IMR-90 (cell line): ENCODE measurements at regions not wholly inside any gene's neighbourhood (a gene's known extent, or its start where the extent isn't known, plus 50 kb on each side); places are given as distances from the start of the nearest gene placed in this dataset.

Source experiments
- ATAC-seq: fragments of 200-7000 bp; cut with Tn5 transposase; 2 replicates; pipeline ENCODE4 v1.9.1; 2020; ENCODE audit warnings: low read depth, mild to moderate bottlenecking, moderate library complexity
- BruUV-seq: library from RNA; stranded (reverse); fragments of 400-500 nt; replicated peaks from 2 replicates; lab custom pipeline; 2021; lab: Mats Ljungman, UMichigan
- CTCF ChIA-PET: fragments of 300-600 bp; formaldehyde crosslinking; extraction: SDS; loops from one replicate; lab custom pipeline; 2021; ENCODE audit warnings: antibody characterized with exemption; lab: Yijun Ruan, JAX
- POLR2A ChIA-PET: fragments of 300-600 bp; sonication (Branson Sonifier 250); formaldehyde crosslinking; loops from one replicate; lab custom pipeline; 2022; ENCODE audit warnings: antibody characterized with exemption; ENCODE audit not compliant: unreplicated experiment; lab: Charles Lee
- DNase-seq: peaks from one replicate; pipeline ENCODE4 v3.0.0; 2013
- H2AFZ ChIP-seq: replicated peaks from 2 replicates; pipeline ENCODE3; 2013; ENCODE audit warnings: low read length, mild to moderate bottlenecking; ENCODE audit not compliant: poor library complexity
- H2AK5ac ChIP-seq: 2 replicates; pipeline ENCODE4 v1.6.1; 2013; ENCODE audit warnings: low read depth, low read length, inconsistent platforms
- H2AK9ac ChIP-seq: replicated peaks from 2 replicates; pipeline ENCODE3; 2013; ENCODE audit warnings: mild to moderate bottlenecking, low read depth, low read length, moderate library complexity; ENCODE audit not compliant: poor library complexity
- H2BK120ac ChIP-seq: 2 replicates; pipeline ENCODE4 v1.6.1; 2013; ENCODE audit warnings: low read depth, low read length, inconsistent platforms
- H2BK15ac ChIP-seq: 3 replicates; pipeline ENCODE4 v1.6.1; 2013; ENCODE audit warnings: low read depth, low read length, inconsistent platforms
- H2BK20ac ChIP-seq: 2 replicates; pipeline ENCODE4 v1.6.1; 2013; ENCODE audit warnings: low read depth, mild to moderate bottlenecking, inconsistent platforms, low read length, moderate library complexity
- H2BK5ac ChIP-seq: 2 replicates; pipeline ENCODE4 v1.6.1; 2013; ENCODE audit warnings: mild to moderate bottlenecking, low read depth, low read length, inconsistent platforms; ENCODE audit not compliant: poor library complexity, severe bottlenecking
- H3K14ac ChIP-seq: replicated peaks from 2 replicates; pipeline ENCODE4 v1.6.1; 2013; ENCODE audit warnings: low read depth, low read length, inconsistent platforms
- H3K18ac ChIP-seq: 2 replicates; pipeline ENCODE4 v1.6.1; 2013; ENCODE audit warnings: low read depth, low read length, control low read depth
- H3K23ac ChIP-seq: 2 replicates; pipeline ENCODE4 v1.6.1; 2013; ENCODE audit warnings: low read depth, low read length, inconsistent platforms
- H3K27ac ChIP-seq: 2 replicates; pipeline ENCODE4 v1.5.1; 2013; ENCODE audit warnings: mild to moderate bottlenecking, control low read depth, low read length; ENCODE audit not compliant: insufficient read depth
- H3K27me3 ChIP-seq: 2 replicates; pipeline ENCODE4 v1.6.1; 2013; ENCODE audit warnings: low read length; ENCODE audit not compliant: control insufficient read depth, insufficient read depth
- H3K36me3 ChIP-seq: 2 replicates; pipeline ENCODE4 v1.6.1; 2013; ENCODE audit warnings: low read length, mixed read lengths; ENCODE audit not compliant: control insufficient read depth, insufficient read depth
- H3K4ac ChIP-seq: 2 replicates; pipeline ENCODE4 v1.6.1; 2013; ENCODE audit warnings: low read depth, low read length, inconsistent platforms
- H3K4me1 ChIP-seq: 2 replicates; pipeline ENCODE4 v1.6.1; 2013; ENCODE audit warnings: low read length, mixed read lengths; ENCODE audit not compliant: control insufficient read depth, insufficient read depth
- H3K4me2 ChIP-seq: 2 replicates; pipeline ENCODE4 v1.6.1; 2013; ENCODE audit warnings: low read depth, mild to moderate bottlenecking, control low read depth, low read length, moderate library complexity
- H3K4me3 ChIP-seq: 2 replicates; pipeline ENCODE4 v1.5.1; 2013; ENCODE audit warnings: low read depth, mild to moderate bottlenecking, control low read depth, low read length, moderate library complexity; ENCODE audit not compliant: insufficient read depth
- H3K56ac ChIP-seq: 2 replicates; pipeline ENCODE4 v1.6.1; 2013; ENCODE audit warnings: low read length, inconsistent platforms; ENCODE audit not compliant: insufficient read depth; ENCODE audit errors: extremely low read depth
- H3K79me1 ChIP-seq, 2 experiments: 2 replicates each; pipeline ENCODE4 v1.6.1; 2013; ENCODE audit warnings: low read length in 2 of 2, inconsistent platforms in 1 of 2, low read depth in 1 of 2
- H3K9ac ChIP-seq: 2 replicates; pipeline ENCODE4 v1.6.1; 2013; ENCODE audit warnings: low read depth, low read length, control low read depth
- H3K9me1 ChIP-seq: 2 replicates; pipeline ENCODE4 v1.6.1; 2013; ENCODE audit warnings: low read length, inconsistent platforms; ENCODE audit not compliant: insufficient read depth
- H3K9me3 ChIP-seq: 2 replicates; pipeline ENCODE4 v1.6.1; 2013; ENCODE audit warnings: low read length; ENCODE audit not compliant: control insufficient read depth, insufficient read depth
- H4K20me1 ChIP-seq: 2 replicates; pipeline ENCODE4 v1.6.1; 2013; ENCODE audit warnings: low read length, inconsistent platforms; ENCODE audit not compliant: insufficient read depth
- H4K5ac ChIP-seq: 2 replicates; pipeline ENCODE4 v1.6.1; 2013; ENCODE audit warnings: mild to moderate bottlenecking, low read depth, low read length, control low read depth
- H4K8ac ChIP-seq, 2 experiments: 2 replicates each; pipeline ENCODE4 v1.6.1; 2013; ENCODE audit warnings: low read depth in 2 of 2, low read length in 2 of 2, control low read depth in 1 of 2, inconsistent platforms in 1 of 2
- H4K91ac ChIP-seq: 2 replicates; pipeline ENCODE4 v1.6.1; 2013; ENCODE audit warnings: low read depth, low read length, inconsistent platforms; ENCODE audit not compliant: insufficient read depth
- BHLHE40 ChIP-seq: fragments of 150-350 bp; IDR thresholded peaks from 2 replicates; pipeline ENCODE4 v1.6.1; 2016; ENCODE audit warnings: mild to moderate bottlenecking, low read depth, low read length
- CEBPB ChIP-seq: IDR thresholded peaks from 2 replicates; pipeline ENCODE4 v1.6.1; 2012; ENCODE audit warnings: low read depth, low read length, improper control_type of control experiment
- CHD1 ChIP-seq: IDR thresholded peaks from 2 replicates; pipeline ENCODE4 v1.6.1; 2012; ENCODE audit warnings: low read depth, low read length, improper control_type of control experiment
- ELK1 ChIP-seq: fragments of 150-350 bp; IDR thresholded peaks from 2 replicates; pipeline ENCODE4 v1.6.1; 2016; ENCODE audit warnings: low read depth, mild to moderate bottlenecking, low read length, moderate library complexity, borderline replicate concordance
- FOS ChIP-seq: fragments of 150-350 bp; IDR thresholded peaks from 2 replicates; pipeline ENCODE4 v1.6.1; 2016; ENCODE audit warnings: low read depth, low read length
- MAFK ChIP-seq: IDR thresholded peaks from 2 replicates; pipeline ENCODE4 v1.6.1; 2012; ENCODE audit warnings: low read depth, low read length, improper control_type of control experiment
- MAZ ChIP-seq: IDR thresholded peaks from 2 replicates; pipeline ENCODE4 v1.6.1; 2012; ENCODE audit warnings: low read depth, mild to moderate bottlenecking, low read length, improper control_type of control experiment, moderate library complexity, borderline replicate concordance
- MXI1 ChIP-seq: IDR thresholded peaks from 2 replicates; pipeline ENCODE4 v1.6.1; 2012; ENCODE audit warnings: low read depth, mild to moderate bottlenecking, low read length, moderate library complexity, borderline replicate concordance
- NFE2L2 ChIP-seq: fragments of 150-350 bp; IDR thresholded peaks from 2 replicates; pipeline ENCODE4 v1.6.1; 2016; ENCODE audit warnings: low read depth, mild to moderate bottlenecking, low read length
- POLR2A ChIP-seq: IDR thresholded peaks from 2 replicates; pipeline ENCODE4 v1.6.1; 2012; ENCODE audit warnings: mild to moderate bottlenecking, low read depth, low read length
- RAD21 ChIP-seq: IDR thresholded peaks from 2 replicates; pipeline ENCODE4 v1.6.1; 2012; ENCODE audit warnings: low read length, improper control_type of control experiment
- RCOR1 ChIP-seq: IDR thresholded peaks from 2 replicates; pipeline ENCODE4 v1.6.1; 2012; ENCODE audit warnings: mild to moderate bottlenecking, low read length, improper control_type of control experiment; ENCODE audit not compliant: insufficient replicate concordance
- RFX5 ChIP-seq: IDR thresholded peaks from 2 replicates; pipeline ENCODE4 v1.8.0; 2012; ENCODE audit warnings: low read depth, mild to moderate bottlenecking, low read length, moderate library complexity
- SMC3 ChIP-seq: fragments of 150-350 bp; IDR thresholded peaks from 2 replicates; pipeline ENCODE4 v1.6.1; 2016; ENCODE audit warnings: low read depth, mild to moderate bottlenecking, antibody characterized with exemption, low read length, moderate library complexity
- USF2 ChIP-seq: fragments of 150-350 bp; IDR thresholded peaks from 2 replicates; pipeline ENCODE4 v1.6.1; 2017; ENCODE audit warnings: mild to moderate bottlenecking, antibody characterized with exemption, low read length, low read depth
- WGBS, 2 experiments: methylation state at CpG; one replicate each; pipeline versions ENCODE4 v1.1.5 to v1.1.7; 2013; ENCODE audit warnings: missing lambda C conversion rate in 2 of 2; ENCODE audit not compliant: insufficient read length in 1 of 2; ENCODE audit errors: extremely low coverage in 2 of 2; 5-methylcytosine and 5-hydroxymethylcytosine counted together
- dilution Hi-C: fragments of 300-500 bp; cut with HindIII; formaldehyde crosslinking; loops from one replicate; pipeline ENCODE4 v1.14.3; 2018; ENCODE audit warnings: low sequenced_read_pairs; ENCODE audit not compliant: unreplicated experiment
- in situ Hi-C: fragments of 300-500 bp; cut with MboI; formaldehyde crosslinking; loops from 3 replicates; pipeline ENCODE4 v1.14.3; 2019; ENCODE audit warnings: low sequenced_read_pairs, inconsistent platforms, mixed read lengths
- intact Hi-C: fragments of 100-400 bp; cut with micrococcal nuclease; formaldehyde crosslinking; loops from 2 replicates; pipeline ENCODE4 v1.10.0; 2022

- Histone ChIP-seq H2BK120ac (no peak overlapping the region), H3K14ac (no peak overlapping the region), H3K27ac (no peak overlapping the region), H2AK5ac (no peak overlapping the region), H2AFZ (no peak overlapping the region), H2BK20ac (no peak overlapping the region), H3K79me1 (no peaks in the 10 kb centered on the region), H3K9ac (no peak overlapping the region), H3K56ac (no peak overlapping the region), H4K91ac (no peak overlapping the region), H3K4me2 (no peak overlapping the region), H3K23ac (no peak overlapping the region), H3K4me3 (no peak overlapping the region), H4K5ac (no peak overlapping the region), H3K9me3 (no peaks in the 10 kb centered on the region), H4K20me1 (no peaks in the 10 kb centered on the region), H3K9me1 (no peaks in the 10 kb centered on the region), H3K18ac (no peak overlapping the region), H4K8ac (no peak overlapping the region), H2AK9ac (no peak overlapping the region), H2BK15ac (no peak overlapping the region), H3K4ac (no peak overlapping the region), H3K36me3 (no peaks in the 10 kb centered on the region), H3K4me1 (no peaks in the 10 kb centered on the region), H3K27me3 (no peaks in the 10 kb centered on the region), H2BK5ac (no peak overlapping the region)
- ChIA-PET CTCF (interaction anchor here (1.0 kb wide), 1 partner anchor 363 kb away, joined by 3 read pairs; no protein-coding TSS in a partner anchor), POLR2A (no interaction called here)
- no peak for TF ChIP-seq CHD1
- TF ChIP-seq MAFK = no peak
- TF ChIP-seq NFE2L2 = no peak
- no peak for TF ChIP-seq USF2
- no peak for TF ChIP-seq RFX5
- TF ChIP-seq FOS = no peak
- no peak for TF ChIP-seq BHLHE40
- TF ChIP-seq RCOR1 = no peak
- no peak for TF ChIP-seq MXI1
- no peak for TF ChIP-seq RAD21
- TF ChIP-seq CEBPB = no peak
- TF ChIP-seq POLR2A = no peak
- TF ChIP-seq ELK1 = no peak
- TF ChIP-seq SMC3 = no peak
- no peak for TF ChIP-seq MAZ
- no peak for ATAC-seq
- no TSS peak for BruUV-seq
- intact Hi-C loops = no loop called here
- dilution Hi-C loops = no loop called here
- in situ Hi-C loops = loop anchor here (25.0 kb wide), 1 partner anchor 822 kb away; no protein-coding TSS in a partner anchor
- 66% methylated on average over 4 of the region's 6 CpGs; no CpG with 5 or more reads in 1 of the 2 experiments for WGBS, 2 experiments
- no peak for DNase-seq
These were observed 476.7 kb downstream of the NPHP4 start for GRCh38 chr1:5515501-5515900.
